IMR-90 (cell line): ENCODE measurements at regions not wholly inside any gene's neighbourhood (a gene's known extent, or its start where the extent isn't known, plus 50 kb on each side); places are given as distances from the start of the nearest gene placed in this dataset.

Experiments
- ATAC-seq: fragments of 200-7000 bp; cut with Tn5 transposase; 2 replicates; pipeline ENCODE4 v1.9.1; 2020; ENCODE audit warnings: low read depth, mild to moderate bottlenecking, moderate library complexity
- BruUV-seq: library from RNA; stranded (reverse); fragments of 400-500 nt; replicated peaks from 2 replicates; lab custom pipeline; 2021; lab: Mats Ljungman, UMichigan
- CTCF ChIA-PET: fragments of 300-600 bp; formaldehyde crosslinking; extraction: SDS; loops from one replicate; lab custom pipeline; 2021; ENCODE audit warnings: antibody characterized with exemption; lab: Yijun Ruan, JAX
- POLR2A ChIA-PET: fragments of 300-600 bp; sonication (Branson Sonifier 250); formaldehyde crosslinking; loops from one replicate; lab custom pipeline; 2022; ENCODE audit warnings: antibody characterized with exemption; ENCODE audit not compliant: unreplicated experiment; lab: Charles Lee
- DNase-seq: peaks from one replicate; pipeline ENCODE4 v3.0.0; 2013
- H2AFZ ChIP-seq: replicated peaks from 2 replicates; pipeline ENCODE3; 2013; ENCODE audit warnings: low read length, mild to moderate bottlenecking; ENCODE audit not compliant: poor library complexity
- H2AK5ac ChIP-seq: 2 replicates; pipeline ENCODE4 v1.6.1; 2013; ENCODE audit warnings: low read depth, low read length, inconsistent platforms
- H2AK9ac ChIP-seq: replicated peaks from 2 replicates; pipeline ENCODE3; 2013; ENCODE audit warnings: mild to moderate bottlenecking, low read depth, low read length, moderate library complexity; ENCODE audit not compliant: poor library complexity
- H2BK120ac ChIP-seq: 2 replicates; pipeline ENCODE4 v1.6.1; 2013; ENCODE audit warnings: low read depth, low read length, inconsistent platforms
- H2BK15ac ChIP-seq: 3 replicates; pipeline ENCODE4 v1.6.1; 2013; ENCODE audit warnings: low read depth, low read length, inconsistent platforms
- H2BK20ac ChIP-seq: 2 replicates; pipeline ENCODE4 v1.6.1; 2013; ENCODE audit warnings: low read depth, mild to moderate bottlenecking, inconsistent platforms, low read length, moderate library complexity
- H2BK5ac ChIP-seq: 2 replicates; pipeline ENCODE4 v1.6.1; 2013; ENCODE audit warnings: mild to moderate bottlenecking, low read depth, low read length, inconsistent platforms; ENCODE audit not compliant: poor library complexity, severe bottlenecking
- H3K14ac ChIP-seq: replicated peaks from 2 replicates; pipeline ENCODE4 v1.6.1; 2013; ENCODE audit warnings: low read depth, low read length, inconsistent platforms
- H3K18ac ChIP-seq: 2 replicates; pipeline ENCODE4 v1.6.1; 2013; ENCODE audit warnings: low read depth, low read length, control low read depth
- H3K23ac ChIP-seq: 2 replicates; pipeline ENCODE4 v1.6.1; 2013; ENCODE audit warnings: low read depth, low read length, inconsistent platforms
- H3K27ac ChIP-seq: 2 replicates; pipeline ENCODE4 v1.5.1; 2013; ENCODE audit warnings: mild to moderate bottlenecking, control low read depth, low read length; ENCODE audit not compliant: insufficient read depth
- H3K27me3 ChIP-seq: 2 replicates; pipeline ENCODE4 v1.6.1; 2013; ENCODE audit warnings: low read length; ENCODE audit not compliant: control insufficient read depth, insufficient read depth
- H3K36me3 ChIP-seq: 2 replicates; pipeline ENCODE4 v1.6.1; 2013; ENCODE audit warnings: low read length, mixed read lengths; ENCODE audit not compliant: control insufficient read depth, insufficient read depth
- H3K4ac ChIP-seq: 2 replicates; pipeline ENCODE4 v1.6.1; 2013; ENCODE audit warnings: low read depth, low read length, inconsistent platforms
- H3K4me1 ChIP-seq: 2 replicates; pipeline ENCODE4 v1.6.1; 2013; ENCODE audit warnings: low read length, mixed read lengths; ENCODE audit not compliant: control insufficient read depth, insufficient read depth
- H3K4me2 ChIP-seq: 2 replicates; pipeline ENCODE4 v1.6.1; 2013; ENCODE audit warnings: low read depth, mild to moderate bottlenecking, control low read depth, low read length, moderate library complexity
- H3K4me3 ChIP-seq: 2 replicates; pipeline ENCODE4 v1.5.1; 2013; ENCODE audit warnings: low read depth, mild to moderate bottlenecking, control low read depth, low read length, moderate library complexity; ENCODE audit not compliant: insufficient read depth
- H3K56ac ChIP-seq: 2 replicates; pipeline ENCODE4 v1.6.1; 2013; ENCODE audit warnings: low read length, inconsistent platforms; ENCODE audit not compliant: insufficient read depth; ENCODE audit errors: extremely low read depth
- H3K79me1 ChIP-seq, 2 experiments: 2 replicates each; pipeline ENCODE4 v1.6.1; 2013; ENCODE audit warnings: low read length in 2 of 2, inconsistent platforms in 1 of 2, low read depth in 1 of 2
- H3K9ac ChIP-seq: 2 replicates; pipeline ENCODE4 v1.6.1; 2013; ENCODE audit warnings: low read depth, low read length, control low read depth
- H3K9me1 ChIP-seq: 2 replicates; pipeline ENCODE4 v1.6.1; 2013; ENCODE audit warnings: low read length, inconsistent platforms; ENCODE audit not compliant: insufficient read depth
- H3K9me3 ChIP-seq: 2 replicates; pipeline ENCODE4 v1.6.1; 2013; ENCODE audit warnings: low read length; ENCODE audit not compliant: control insufficient read depth, insufficient read depth
- H4K20me1 ChIP-seq: 2 replicates; pipeline ENCODE4 v1.6.1; 2013; ENCODE audit warnings: low read length, inconsistent platforms; ENCODE audit not compliant: insufficient read depth
- H4K5ac ChIP-seq: 2 replicates; pipeline ENCODE4 v1.6.1; 2013; ENCODE audit warnings: mild to moderate bottlenecking, low read depth, low read length, control low read depth
- H4K8ac ChIP-seq, 2 experiments: 2 replicates each; pipeline ENCODE4 v1.6.1; 2013; ENCODE audit warnings: low read depth in 2 of 2, low read length in 2 of 2, control low read depth in 1 of 2, inconsistent platforms in 1 of 2
- H4K91ac ChIP-seq: 2 replicates; pipeline ENCODE4 v1.6.1; 2013; ENCODE audit warnings: low read depth, low read length, inconsistent platforms; ENCODE audit not compliant: insufficient read depth
- MAZ ChIP-seq: IDR thresholded peaks from 2 replicates; pipeline ENCODE4 v1.6.1; 2012; ENCODE audit warnings: low read depth, mild to moderate bottlenecking, low read length, improper control_type of control experiment, moderate library complexity, borderline replicate concordance
- SMC3 ChIP-seq: fragments of 150-350 bp; IDR thresholded peaks from 2 replicates; pipeline ENCODE4 v1.6.1; 2016; ENCODE audit warnings: low read depth, mild to moderate bottlenecking, antibody characterized with exemption, low read length, moderate library complexity
- dilution Hi-C: fragments of 300-500 bp; cut with HindIII; formaldehyde crosslinking; loops from one replicate; pipeline ENCODE4 v1.14.3; 2018; ENCODE audit warnings: low sequenced_read_pairs; ENCODE audit not compliant: unreplicated experiment
- in situ Hi-C: fragments of 300-500 bp; cut with MboI; formaldehyde crosslinking; loops from 3 replicates; pipeline ENCODE4 v1.14.3; 2019; ENCODE audit warnings: low sequenced_read_pairs, inconsistent platforms, mixed read lengths
- intact Hi-C: fragments of 100-400 bp; cut with micrococcal nuclease; formaldehyde crosslinking; loops from 2 replicates; pipeline ENCODE4 v1.10.0; 2022

DNA sequence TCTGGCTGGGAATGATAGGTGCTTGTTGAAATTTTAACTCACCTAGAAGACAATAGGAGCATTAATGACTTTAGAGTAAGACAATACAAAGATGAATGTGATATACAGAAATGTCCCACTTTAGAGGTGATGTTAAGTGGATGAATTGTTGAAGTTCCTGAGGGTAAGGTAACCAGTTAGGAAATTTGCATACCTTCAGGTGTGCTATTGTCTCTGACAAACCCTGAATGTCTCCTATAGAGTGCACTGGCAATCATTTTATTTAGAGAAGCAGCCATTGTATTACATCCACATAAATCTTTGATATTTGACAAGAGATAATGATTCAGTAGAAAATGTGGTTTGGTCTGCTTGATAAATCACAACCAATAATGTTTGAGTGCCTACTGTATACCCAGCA, 228.5 kb downstream of the RNF144A start:
- CTCF ChIA-PET: interaction anchor here (0.5 kb wide), 1 partner anchor 1551 kb away, joined by 4 read pairs; no protein-coding TSS in a partner anchor
- intact Hi-C loops (no loop called here), dilution Hi-C loops (no loop called here), in situ Hi-C loops (no loop called here)
- no peak overlapping the region for H2BK15ac ChIP-seq
- H2AK9ac ChIP-seq: no peak overlapping the region
- no peak overlapping the region for H3K23ac ChIP-seq
- no peaks in the 10 kb centered on the region for H3K79me1 ChIP-seq
- BruUV-seq: no TSS peak
- H3K27ac ChIP-seq: no peak overlapping the region
- H3K14ac ChIP-seq: no peak overlapping the region
- H3K9ac ChIP-seq: no peak overlapping the region
- H3K9me1 ChIP-seq: no peaks in the 10 kb centered on the region
- 0 out of 2 replicates have a peak, but pooled peaks cover 2% of the 10 kb centered on the region for H3K9me3 ChIP-seq
- no peak overlapping the region for H3K4me2 ChIP-seq
- H3K18ac ChIP-seq: no peak overlapping the region
- no peak overlapping the region for H3K4me3 ChIP-seq
- H2BK5ac ChIP-seq: no peak overlapping the region
- H4K20me1 ChIP-seq: no peaks in the 10 kb centered on the region
- no peaks in the 10 kb centered on the region for H3K36me3 ChIP-seq
- H4K5ac ChIP-seq: no peak overlapping the region
- TF ChIP-seq SMC3 (no peak), MAZ (no peak)
- H4K91ac ChIP-seq: no peak overlapping the region
- H3K4me1 ChIP-seq: no peaks in the 10 kb centered on the region
- no peak overlapping the region for H2AK5ac ChIP-seq
- no peak overlapping the region for H4K8ac ChIP-seq
- no peaks in the 10 kb centered on the region for H3K27me3 ChIP-seq
- no peak overlapping the region for H3K4ac ChIP-seq
- no peak overlapping the region for H3K56ac ChIP-seq
- no peak overlapping the region for H2AFZ ChIP-seq
- no peak overlapping the region for H2BK20ac ChIP-seq
- no peak overlapping the region for H2BK120ac ChIP-seq
- no peak for ATAC-seq
- no peak for DNase-seq
- POLR2A ChIA-PET: no interaction called here
